Sigmoid colon (tissue), 4 donors: ENCODE measurements at regions not wholly inside any gene's neighbourhood (a gene's known extent, or its start where the extent isn't known, plus 50 kb on each side); places are given as distances from the start of the nearest gene placed in this dataset.

Experiments
- CTCF ChIP-seq, 4 experiments: fragments of 450-650 bp in 3 of 4; fragments of 200-600 bp in 1 of 4; IDR thresholded peaks; one replicate each; pipeline ENCODE4 v1.5.1; 2016 to 2019; ENCODE audit warnings: antibody characterized with exemption in 4 of 4, mild to moderate bottlenecking in 3 of 4, moderate library complexity in 2 of 4
- EP300 ChIP-seq, 4 donors: sonication (generic); formaldehyde crosslinking; IDR thresholded peaks; one replicate each; pipeline ENCODE4 v1.6.1; 2017; ENCODE audit warnings: antibody characterized with exemption in 4 of 4
- POLR2A ChIP-seq, 2 donors: fragments of 450-650 bp; IDR thresholded peaks; one replicate each; pipeline ENCODE4 v1.6.1; 2016; ENCODE audit warnings: antibody characterized with exemption in 2 of 2, mild to moderate bottlenecking in 2 of 2, moderate library complexity in 2 of 2

- TF ChIP-seq CTCF (IDR thresholded peaks at IDR 0.05) (no peak), EP300 (IDR thresholded peaks at IDR 0.05) (no peak), POLR2A (IDR thresholded peaks at IDR 0.05) (no peak)
Measured at GRCh38 chr6:77063494-77063893, 399.8 kb downstream of the HTR1B start.
